ENCODE measurements at regions not wholly inside any gene's neighbourhood (a gene's known extent, or its start where the extent isn't known, plus 50 kb on each side); places are given as distances from the start of the nearest gene placed in this dataset.

DNA sequence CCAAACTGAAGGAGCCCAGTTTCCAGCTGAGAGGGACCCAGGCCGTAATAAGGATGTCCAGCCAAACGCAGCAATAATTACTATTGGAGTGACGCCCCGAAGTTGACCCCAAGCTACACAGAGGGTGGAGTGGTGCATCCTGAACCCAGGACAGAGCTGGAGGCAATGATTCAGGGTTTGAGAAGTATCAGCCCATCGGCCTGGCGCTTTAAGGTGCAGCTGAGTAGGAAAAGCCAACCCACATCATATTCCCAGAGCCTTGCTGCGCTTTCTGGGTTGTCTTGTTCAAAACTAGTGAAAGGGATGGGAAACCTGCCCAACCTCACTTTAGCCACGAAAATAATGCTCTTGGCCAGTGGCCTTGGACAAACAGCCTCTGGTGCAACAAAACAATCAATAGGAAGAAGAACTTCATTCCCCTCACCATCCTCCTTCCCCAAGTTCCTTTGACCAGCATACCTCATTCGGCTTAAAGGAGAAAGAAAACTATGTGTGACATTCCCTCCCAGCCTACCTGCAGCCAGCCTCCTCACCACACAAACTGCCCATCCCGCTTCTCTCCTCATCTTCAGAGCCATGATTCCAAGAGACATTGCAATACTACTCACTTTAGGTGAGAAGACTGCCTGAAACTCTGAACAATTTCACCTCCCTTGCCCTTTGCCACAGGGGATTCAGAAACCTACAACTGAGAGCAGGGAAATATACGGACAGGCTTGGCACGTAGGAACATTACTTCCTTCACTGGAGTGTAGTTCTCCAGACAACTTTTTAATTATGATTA is 217.2 kb upstream of the MKLN1 start:
- no peak for DNase-seq

DNA sequence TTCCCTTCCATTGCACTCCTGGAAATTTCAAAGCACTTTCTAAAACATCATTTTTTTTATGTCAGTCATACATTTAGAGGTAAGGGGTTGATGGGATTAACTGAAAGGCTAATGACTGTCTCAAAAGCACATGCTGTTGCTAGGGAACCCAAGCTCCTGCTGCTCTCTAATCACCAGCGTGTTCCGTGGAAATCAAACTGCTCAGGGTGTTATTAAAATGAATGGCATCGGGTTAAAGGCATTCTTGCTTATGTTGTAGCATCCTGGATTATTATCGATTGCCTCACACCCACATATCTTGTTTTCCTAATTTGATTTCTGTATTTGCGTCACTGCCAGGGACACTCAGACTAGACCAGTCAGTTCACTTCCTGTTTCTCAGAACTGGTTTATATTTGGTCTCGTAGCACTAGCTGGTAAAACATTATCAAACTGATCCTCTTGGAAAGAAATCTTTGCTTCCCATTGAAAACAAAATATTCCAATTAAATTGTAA is 216.5 kb upstream of the MKLN1 start:
- DNase-seq = peak; percentile 54

DNA sequence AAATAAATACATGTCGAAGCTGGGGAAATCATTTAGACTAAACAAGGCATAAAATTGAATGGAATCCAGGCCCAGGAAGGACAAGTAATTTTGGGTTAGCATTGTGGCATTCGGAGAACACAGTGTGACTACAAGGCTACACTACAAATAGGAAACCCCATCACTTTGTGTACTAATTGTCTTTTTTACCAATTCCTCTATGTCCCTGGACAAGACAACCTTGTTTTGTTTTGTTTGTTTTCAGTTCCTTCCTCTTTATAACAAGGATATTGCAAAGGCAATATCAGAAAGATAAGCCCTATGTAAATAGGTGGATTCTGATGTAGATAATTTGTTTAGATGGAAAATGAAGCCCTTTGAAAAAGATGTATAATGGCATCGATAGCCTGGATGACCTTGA is 215.9 kb upstream of the MKLN1 start:
- no peak for DNase-seq

DNA sequence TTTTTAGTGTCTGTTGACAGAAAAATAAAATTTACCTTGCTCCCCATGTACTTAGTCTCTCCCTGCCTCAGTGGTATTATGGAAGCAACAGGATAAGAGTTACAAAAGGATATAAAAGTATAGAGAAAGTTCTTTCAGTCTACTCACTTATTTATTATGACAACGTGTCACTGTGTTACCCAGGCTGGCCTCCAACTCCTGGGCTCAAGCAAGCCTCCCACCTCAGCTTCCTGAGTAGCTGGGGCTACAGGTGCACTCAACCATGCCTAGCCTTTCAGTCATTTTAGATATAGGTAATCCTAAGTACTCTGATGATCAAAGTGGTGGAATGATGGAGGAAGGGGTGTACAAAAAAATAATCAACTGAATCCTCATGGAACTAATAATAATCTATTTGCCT is 215.2 kb upstream of the MKLN1 start:
- DNase-seq = no peak

DNA sequence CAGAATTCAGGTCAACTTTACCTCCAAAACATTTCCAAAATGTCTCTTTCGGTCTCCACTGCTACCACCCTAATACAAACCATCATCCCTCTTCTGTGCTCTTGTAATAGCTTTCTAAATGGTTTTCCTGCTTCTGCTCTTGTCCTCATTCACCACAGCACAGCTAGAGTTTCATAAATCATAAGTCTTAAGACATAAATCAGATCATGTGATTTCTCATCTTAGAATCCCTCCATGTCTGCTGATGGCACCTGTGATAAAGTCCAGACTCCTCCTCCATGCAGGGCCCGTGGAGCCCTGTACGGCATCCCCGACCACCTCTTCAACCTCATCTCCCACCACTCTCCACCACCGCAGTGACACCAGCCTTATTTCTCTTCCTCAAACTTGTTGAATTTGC is 212.3 kb upstream of the MKLN1 start:
- DNase-seq = no peak

DNA sequence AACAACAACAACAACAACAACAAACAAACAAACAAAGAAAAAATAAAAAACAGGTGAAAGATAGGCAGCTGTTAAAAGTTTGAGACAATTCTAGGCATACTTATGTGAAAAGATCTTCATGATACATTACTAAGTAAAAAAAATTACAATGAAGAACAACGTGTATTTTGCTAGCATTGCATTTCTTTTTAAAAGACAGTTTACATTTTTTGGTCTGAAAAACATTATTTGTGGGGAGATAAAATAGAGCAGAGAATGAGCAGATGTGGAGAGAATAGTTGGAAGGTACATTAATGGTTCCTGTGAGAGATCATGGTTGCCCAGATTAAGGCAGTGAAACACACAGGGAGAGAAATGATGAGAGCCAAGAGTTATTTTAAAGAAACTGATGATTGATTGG is 210.2 kb upstream of the MKLN1 start:
- no peak for DNase-seq

DNA sequence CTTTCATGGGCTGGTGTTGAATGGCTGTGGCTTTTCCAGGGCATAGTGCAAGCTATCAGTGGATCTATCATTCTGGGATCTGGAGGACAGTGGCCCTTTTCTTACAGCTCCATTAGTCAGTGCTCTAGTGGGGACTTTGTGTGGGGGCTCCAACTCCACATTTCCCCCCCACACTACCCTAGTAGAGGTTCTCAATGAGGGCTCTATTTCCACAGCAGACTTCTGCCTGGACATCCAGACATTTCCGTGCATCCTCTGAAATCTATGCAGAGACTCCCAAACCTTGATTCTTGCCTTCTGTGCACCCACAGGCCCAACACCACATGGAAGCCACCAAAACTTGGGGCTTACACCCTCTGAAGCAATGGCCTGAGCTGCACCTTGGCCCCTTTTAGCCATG is 208.3 kb upstream of the MKLN1 start:
- no peak for DNase-seq

DNA sequence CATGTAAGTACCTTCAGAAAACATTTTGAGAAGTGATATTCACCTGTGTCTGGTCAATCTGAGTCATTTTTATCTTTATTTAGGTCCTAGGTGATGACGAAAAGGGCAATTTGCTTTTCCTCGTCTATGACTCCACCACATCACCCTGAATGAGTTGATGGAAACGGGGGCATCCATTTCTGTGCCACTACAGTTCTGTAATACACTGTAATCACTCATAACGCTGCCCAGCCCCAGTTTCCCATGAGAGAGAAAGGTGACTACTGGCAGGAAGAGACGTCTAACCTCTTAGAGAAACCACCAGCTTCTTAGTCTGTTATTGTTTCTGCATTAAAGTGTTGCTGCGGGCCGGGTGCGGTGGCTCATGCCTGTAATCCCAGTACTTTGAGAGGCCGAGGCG is 205.3 kb upstream of the MKLN1 start:
- DNase-seq = no peak

DNA sequence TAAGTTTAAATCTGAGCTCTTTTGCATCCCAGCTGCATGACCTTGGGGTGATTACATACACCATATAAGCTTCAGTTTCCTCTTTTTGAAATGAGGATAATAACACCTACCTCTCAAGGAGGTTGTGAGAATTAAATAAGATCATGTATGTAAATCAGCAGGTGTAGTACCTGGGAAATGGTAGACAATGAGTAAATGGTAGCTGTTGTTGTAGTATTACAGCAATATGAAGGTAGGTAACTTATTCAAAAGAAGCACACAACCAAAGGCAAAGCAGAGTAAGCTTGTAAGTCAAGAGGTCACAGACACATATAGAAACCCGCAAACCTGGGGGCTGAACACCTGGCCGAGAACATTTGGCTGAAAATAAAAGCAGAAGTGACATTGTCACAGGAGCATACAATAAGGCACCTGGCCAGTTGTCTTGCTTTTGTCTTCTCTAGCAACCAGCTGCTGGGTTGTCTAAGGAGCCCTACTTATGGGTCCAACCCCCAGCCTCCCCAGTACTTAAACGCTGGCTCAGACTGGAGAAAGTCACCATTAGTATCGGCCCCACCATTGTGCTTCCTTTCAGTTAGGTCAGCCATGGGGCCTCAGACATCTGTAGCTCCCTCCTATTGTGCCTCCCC is 203.6 kb upstream of the MKLN1 start:
- DNase-seq = no peak

DNA sequence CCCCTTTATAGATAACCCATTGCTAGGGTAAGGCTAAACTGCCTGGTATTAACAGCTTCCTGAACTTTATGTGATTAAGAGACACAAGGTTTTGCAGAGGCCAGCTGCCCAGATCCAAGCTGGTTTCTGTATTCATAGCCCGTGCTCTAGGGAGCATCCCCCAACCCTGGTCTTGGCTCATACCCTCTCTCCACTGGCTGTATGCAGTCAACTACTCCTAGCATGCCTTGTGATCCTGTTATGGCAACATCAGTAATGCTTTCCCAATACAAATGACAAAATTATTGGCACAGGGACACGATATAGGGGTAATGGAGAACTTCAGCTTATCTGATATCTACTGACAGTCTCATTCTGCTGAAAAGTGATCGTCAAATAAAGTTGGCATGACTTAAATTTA is 202.8 kb upstream of the MKLN1 start:
- DNase-seq = no peak

DNA sequence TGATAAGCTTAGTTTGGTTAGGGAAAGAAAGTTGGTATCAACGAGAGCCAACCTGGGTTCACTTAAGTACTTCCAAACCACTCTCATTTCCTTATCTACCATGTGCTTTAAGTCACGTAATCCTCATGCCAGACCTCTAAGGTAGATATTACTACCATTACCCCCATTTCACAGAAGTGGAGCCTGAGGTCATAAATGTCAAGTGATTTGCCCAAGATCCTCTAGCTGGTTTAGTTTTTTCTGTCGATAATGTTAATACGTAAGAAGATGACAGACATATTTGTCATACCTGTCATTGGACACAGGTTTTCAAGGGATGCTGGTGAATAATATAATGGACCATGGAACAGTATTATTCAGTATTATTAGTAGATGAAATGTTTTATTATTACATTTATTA is 197.4 kb upstream of the MKLN1 start:
- DNase-seq = no peak

DNA sequence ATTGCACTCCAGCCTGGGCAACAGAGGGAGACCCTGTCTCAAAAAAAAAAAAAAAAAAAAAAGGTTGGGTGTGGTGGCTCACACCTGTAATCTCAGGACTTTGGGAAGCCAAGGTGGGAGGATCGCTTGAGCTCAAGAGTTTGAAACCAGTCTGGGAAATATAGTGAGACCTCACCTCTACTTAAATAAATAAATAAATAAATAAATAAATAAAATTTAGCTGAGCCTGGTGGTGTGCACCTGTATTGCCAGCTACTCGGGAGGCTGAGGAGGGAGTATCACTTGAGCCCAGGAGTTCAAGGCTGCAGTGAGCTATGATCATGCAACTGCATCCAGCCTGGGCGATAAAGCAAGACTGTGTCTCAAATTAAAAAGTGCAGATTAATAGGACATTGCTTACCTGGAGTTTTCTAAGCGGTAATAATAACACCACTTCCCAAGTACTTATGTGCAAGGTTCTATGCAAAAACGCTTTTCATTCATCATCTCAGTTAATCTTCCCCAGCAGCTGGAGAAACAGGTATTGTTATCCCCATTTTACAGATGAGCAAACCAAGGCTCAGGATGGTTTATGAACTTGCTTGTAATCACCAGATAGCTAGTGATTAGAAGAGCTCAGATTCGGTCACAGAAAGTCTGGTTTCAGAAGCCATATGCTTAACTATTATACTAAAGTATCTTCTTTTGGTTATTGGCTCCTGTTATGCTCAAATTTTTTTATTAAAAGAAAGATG is 196.5 kb upstream of the MKLN1 start:
- no peak for DNase-seq

DNA sequence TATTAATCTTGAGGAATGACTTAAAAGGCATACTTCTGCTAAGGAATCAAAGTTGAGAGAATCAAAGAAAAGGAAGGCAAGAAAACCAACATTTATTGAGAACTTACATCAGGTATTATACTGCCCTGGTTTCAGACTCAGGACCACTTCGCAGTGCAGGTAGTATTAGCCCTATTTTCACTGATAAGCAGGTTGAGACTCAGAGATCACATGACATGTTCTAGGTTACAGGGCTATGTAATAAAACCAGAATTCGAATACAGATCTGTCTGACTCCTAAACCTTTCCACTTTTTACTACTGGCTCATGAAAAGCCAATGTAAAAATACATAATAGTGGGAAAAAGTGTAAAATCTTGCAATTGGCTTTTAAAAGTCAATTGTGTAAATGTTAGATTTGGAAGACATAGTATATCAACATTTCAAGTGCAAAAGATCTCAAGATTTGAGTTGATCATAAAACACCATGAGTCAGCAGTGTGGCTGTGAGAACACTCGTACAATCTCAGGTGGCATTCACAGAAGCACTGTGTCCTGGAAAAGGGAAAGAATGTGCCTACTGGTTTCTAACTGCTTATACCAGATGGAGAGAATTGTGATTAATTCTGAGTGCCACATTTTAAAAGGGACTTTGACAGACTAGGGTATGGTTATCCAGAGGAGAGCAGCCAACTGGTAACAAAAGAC is 195.8 kb upstream of the MKLN1 start:
- DNase-seq = no peak

DNA sequence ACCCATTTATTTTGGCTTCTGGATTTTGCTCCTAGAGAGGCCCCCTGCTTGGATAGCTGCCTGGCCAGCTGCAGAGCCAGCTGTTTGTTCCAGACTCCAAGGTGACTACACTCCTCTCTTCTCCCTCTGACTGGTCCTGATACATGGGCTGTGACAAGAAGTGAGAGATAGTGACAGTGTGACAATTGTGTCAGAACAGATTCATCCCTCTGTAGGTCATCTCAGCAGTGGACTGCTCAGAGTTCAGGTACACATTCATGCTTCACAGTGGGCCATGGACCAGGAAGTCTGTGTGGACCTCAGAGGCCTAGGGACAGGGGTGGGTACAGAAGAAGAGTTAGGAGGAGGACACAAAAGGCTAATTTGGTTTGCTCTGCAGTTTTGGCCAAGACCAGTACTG is 188.2 kb upstream of the MKLN1 start:
- DNase-seq = no peak

DNA sequence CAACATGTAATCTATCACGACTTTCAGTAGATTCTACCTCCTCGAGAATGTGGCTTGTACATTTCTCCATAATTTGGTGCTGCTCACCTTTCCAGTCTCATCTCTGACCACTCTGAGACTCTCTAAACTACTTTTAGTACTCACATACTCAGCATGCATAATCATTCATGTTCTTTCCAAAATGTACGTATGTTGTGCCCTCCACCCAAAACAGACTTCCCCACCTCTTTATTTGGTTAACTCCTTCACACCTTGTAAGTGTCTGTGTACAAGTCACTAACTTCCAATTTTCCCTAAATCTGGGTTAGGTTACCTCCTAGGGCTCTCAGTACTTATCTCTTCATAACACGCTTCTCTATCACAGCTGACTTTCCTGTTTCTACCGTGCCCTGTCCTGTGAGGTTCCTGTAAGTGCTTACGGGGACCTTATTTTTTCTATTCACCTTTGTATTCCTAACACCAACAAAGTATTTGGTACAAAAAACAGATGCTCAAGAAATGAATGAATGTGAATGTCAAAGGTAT is 186.2 kb upstream of the MKLN1 start:
- no peak for DNase-seq

DNA sequence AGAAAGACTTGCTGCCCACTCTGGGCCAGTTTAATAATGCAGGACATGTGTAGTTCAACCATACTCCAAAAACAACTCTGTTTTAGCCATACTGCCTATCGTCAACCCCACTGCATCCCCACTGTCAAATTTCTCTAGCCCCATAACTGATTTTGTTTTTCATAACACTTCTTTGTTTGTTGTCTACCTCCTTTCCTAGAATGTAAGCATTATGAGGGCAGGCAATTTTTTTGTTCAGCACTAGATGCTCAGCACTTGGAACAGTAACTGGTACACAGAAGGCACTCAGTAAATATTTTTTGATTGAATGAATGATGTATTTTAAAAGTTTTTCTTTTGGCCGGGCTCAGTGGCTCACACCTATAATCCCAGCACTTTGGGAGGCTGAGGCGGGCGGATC is 183.8 kb upstream of the MKLN1 start:
- DNase-seq = no peak

DNA sequence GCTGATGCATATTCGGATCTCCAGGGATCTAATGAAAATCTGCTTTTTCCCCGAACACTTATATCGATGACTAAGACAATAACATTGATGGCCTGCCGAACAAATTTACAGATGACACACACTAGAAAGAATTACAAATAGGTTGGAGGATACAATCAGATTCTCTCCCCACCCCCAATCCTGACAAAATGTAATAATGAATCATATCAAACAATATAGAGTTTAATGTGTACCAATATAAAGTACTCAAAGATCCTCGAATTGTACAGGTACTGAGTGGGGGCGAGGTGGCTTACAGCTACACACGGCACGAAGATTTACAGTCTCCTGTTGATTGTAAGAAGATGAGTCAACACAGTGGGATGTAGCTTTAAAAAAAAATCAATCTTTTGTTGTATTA is 182.7 kb upstream of the MKLN1 start:
- DNase-seq = no peak

DNA sequence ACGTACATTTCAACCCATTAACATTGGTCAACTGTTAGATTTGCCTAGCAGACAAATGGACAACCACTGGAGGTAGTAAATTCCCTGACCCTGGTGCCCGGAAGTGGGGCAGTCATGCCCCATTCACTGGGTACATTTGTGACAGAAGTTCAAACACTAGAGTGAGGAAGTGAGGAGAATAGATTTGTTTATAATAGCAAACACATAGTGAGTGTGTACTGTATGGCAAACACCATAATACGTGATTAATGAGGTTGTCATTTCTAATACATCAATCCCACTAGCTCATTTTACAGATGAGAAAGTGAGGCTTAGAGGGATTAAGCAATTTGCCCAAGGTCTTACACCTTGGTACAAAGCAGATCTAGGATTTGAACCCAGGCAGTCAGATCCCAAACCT is 181.9 kb upstream of the MKLN1 start:
- no peak for DNase-seq

DNA sequence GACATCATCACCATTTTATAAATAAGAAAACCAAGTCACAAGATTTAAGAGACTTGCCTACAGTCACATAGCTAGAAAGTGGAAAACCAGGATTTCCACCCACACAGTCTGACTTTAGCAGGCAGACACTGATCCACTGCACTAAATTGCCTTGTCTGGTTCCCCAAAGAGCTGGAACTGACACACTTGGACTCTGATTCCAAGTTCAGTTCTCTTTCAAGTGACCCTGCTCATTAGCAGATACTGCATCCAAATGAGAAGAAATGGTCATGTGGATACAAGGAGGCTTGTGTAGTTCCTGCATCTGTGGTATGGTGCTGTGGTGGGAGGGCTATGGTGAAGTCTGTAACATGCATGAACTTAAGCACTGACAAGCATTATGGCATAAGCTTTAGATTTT is 180.1 kb upstream of the MKLN1 start:
- DNase-seq = no peak

DNA sequence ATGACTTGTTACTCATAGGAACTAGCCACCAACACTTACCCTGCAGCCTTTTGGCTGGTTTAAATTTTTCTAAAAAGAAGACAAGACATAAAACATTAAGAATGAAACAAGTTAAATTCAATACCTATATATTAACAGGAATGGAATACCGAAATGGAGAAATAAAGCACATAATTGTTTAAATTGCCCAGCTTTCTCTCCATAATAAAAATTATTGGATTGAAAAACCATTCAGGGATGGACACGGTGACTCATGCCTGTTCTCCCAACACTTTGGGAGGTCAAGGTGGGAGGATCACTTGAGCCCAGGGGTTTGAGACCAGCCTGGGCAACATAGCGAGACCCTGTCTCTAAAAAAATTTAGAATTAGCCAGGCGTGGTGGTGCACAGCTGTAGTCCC is 179.4 kb upstream of the MKLN1 start:
- no peak for DNase-seq

DNA sequence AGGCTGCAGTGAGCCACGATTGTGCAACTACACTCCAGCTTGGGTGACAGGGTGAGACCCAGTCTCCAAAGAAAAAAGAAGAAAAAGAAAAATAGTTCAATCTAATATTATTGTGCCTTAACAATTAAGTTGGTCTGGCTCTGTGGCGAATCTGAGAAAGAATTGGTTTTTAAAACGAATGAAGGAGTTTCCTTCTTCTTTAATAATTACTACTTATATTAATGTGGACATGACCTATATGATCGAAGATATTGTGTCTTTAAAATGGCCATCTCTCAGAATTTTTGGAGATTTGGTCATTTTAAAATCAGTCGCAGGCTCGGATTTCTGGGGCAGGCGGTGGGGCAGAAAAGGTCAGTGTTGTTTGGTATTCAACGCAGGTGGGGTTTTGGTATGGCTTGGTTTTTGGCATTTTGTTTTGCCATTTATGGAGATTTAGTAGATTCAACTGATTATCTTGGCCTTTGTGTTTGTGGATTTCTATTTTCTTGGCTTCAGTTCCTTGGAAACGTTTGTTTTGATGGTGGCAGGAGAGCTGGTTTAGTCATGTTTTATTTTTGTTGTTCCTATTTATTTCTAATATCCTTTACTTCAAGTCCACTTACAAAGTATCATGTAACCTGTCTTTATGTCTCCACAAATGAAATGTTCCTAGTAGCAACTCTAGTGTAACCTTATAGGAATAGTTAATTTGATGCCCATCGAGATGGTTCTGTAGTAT is 178.8 kb upstream of the MKLN1 start:
- DNase-seq = no peak

DNA sequence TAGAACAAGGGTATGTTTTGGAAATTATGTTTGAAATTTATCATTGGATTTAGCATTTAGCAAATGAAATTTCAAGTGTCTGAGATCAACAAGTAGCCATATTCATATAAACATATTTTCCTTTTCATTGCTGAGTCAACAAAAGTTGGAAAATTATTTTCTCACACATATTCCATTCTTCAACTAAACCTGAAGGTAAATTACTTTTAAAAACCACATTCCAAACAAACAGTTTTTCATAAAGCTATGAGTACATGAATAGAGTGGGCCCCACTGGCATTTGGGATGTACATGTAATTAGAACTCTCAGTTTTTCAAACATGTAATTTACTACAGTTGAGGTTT is 178.3 kb upstream of the MKLN1 start:
- no peak for DNase-seq

DNA sequence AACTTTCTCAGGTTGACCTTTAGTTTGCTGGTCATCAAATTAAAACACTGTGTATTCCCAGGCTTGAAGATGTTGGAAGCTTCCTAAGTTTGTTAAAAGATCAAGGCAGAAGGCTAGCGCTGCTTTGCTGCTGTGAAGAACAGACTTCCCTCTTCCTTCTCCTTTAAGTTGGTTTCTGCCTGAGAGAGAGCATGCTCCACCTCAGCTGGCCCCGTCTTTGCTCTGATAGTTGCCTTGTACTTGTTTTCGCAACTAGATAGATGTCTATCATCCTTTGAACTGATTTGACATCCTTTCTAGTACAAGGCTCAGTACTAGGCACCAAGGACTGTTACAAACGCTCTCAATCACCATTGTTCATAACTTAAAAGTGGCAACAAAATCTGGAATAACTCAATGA is 177.8 kb upstream of the MKLN1 start:
- DNase-seq = no peak
